Breast epithelium (tissue), 3 donors: ENCODE measurements at regions not wholly inside any gene's neighbourhood (a gene's known extent, or its start where the extent isn't known, plus 50 kb on each side); places are given as distances from the start of the nearest gene placed in this dataset.

ENCODE experiments used
- POLR2A ChIP-seq: fragments of 450-650 bp; IDR thresholded peaks from one replicate; pipeline ENCODE4 v1.6.1; 2016; ENCODE audit warnings: antibody characterized with exemption, mild to moderate bottlenecking, moderate library complexity
- TF ChIP-seq, protein P1 (sequence below), 3 donors: fragments of 450-650 bp; IDR thresholded peaks; one replicate each; pipeline ENCODE4 v1.5.1; 2016 to 2017; ENCODE audit warnings: antibody characterized with exemption in 3 of 3, mild to moderate bottlenecking in 3 of 3, moderate library complexity in 3 of 3

DNA sequence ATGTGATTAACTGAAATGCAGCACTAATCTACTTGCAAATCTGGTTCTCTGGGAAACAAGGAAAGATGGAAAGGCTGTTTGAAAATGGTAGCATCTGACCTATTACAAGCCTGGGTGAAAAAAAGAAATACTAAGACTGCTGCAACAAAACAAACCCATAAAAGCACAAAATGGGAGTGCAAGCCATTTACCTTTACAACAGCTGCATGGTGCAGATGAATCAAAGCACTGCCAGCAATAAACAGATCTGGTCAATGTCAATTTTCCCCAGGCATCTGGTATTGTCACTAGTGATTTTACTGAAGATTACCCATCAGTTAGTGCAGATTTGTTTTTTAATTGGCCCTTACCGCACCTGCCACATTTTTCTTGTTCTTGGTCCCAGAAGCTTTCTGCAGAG is 1341.7 kb downstream of the PLA2G4A start:
- TF ChIP-seq POLR2A: no peak
- TF ChIP-seq, protein P1, sequence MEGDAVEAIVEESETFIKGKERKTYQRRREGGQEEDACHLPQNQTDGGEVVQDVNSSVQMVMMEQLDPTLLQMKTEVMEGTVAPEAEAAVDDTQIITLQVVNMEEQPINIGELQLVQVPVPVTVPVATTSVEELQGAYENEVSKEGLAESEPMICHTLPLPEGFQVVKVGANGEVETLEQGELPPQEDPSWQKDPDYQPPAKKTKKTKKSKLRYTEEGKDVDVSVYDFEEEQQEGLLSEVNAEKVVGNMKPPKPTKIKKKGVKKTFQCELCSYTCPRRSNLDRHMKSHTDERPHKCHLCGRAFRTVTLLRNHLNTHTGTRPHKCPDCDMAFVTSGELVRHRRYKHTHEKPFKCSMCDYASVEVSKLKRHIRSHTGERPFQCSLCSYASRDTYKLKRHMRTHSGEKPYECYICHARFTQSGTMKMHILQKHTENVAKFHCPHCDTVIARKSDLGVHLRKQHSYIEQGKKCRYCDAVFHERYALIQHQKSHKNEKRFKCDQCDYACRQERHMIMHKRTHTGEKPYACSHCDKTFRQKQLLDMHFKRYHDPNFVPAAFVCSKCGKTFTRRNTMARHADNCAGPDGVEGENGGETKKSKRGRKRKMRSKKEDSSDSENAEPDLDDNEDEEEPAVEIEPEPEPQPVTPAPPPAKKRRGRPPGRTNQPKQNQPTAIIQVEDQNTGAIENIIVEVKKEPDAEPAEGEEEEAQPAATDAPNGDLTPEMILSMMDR (IDR thresholded peaks at IDR 0.05): no peak
